HG02885 (cell line): ENCODE measurements at regions not wholly inside any gene's neighbourhood (a gene's known extent, or its start where the extent isn't known, plus 50 kb on each side); places are given as distances from the start of the nearest gene placed in this dataset.

Experiments
- ATAC-seq: cut with Tn5 transposase; IDR thresholded peaks from one replicate; pipeline ENCODE4 v1.9.1; 2021; ENCODE audit warnings: mild to moderate bottlenecking; ENCODE audit not compliant: unreplicated experiment, poor library complexity

DNA sequence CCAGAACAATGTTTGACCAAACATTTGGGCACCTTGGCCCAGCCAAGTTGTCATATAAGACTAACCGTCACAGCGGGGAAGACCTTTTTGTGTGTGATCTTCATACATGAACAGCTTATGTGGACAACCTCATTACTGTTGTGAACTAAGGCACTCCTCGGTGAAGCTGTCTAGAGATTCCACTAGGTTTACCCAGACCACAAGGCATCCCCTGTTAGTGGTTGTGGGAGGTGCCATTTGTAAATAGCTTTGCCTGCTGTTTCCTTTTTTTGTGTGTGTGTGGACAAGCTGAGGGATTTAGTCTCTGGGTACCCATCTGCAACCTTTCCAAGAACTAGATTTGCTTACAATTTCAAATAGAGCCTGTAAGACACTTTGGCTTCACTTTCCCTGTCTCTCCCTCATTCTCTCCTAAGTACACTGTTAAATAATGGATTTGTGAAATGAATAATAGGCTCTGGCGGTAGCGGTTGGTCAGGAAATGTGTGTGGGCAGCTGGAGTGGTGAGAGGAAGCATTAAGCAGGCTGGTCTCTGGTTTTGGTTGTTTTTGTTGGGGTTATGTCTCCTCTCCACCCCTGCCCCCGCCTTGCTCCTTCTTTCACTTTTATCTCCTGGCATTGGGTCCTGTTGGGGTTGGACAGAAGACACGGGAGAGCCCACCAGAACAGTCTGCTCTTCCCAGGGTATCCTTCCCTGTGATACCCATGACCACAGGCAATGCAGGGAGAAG, 727.6 kb downstream of the VRK1 start:
- ATAC-seq = no peak

DNA sequence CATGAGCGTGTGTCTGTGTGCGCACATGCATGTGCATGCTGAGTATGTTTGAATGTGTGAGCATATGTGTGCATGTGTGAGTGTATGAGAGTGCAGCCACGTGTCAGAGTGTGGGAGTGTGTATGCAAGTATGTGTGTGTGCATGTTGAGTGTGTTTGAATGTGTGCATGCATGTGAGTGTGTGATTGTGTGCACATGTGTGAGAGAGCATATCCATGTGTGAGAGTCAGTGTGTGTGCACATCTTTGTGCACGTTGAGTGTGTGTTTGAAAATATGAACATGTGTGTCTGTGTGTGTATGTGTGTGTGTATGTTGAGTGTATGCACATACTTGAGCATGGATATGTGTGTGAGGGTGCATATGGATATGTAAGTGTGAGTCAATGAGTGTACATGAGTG, 730.8 kb downstream of the VRK1 start:
- no peak for ATAC-seq

DNA sequence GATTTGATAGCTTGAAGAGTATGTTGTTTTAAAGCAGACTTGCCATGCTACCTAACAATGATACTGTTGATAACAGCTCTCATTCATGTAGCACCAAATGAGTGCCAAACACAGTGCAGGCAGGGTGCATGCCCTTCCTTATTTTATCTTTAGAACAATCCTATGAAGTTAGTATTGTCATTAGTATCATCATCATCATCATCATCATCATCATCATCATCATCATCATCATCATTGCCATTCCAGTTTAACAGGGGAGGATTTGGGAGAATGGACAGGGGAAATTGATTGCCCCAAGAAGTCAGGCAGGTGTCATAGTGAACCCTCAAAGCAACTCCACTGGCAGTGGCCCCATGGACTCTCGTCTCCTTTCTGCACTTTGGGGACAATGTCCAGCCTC, 734.9 kb downstream of the VRK1 start:
- ATAC-seq = no peak

DNA sequence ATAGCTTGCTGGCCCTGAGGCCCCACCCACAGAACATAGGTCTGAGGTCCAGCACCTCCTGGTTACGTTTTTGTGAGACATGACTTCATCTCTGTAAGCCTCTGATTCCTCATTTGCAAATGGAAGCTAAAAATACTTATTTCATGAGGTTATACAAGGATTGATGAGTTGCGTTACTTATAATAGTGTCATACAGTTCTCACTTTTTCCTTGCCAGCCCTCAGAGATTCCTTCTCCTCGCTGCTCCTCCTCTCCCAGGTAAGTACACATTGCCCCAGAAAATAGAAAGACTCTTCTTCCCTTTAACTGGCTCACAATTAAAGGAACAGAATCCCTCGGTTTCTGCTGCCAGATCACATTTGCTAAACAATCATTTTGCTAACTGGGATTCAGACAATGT, 739.2 kb downstream of the VRK1 start:
- no peak for ATAC-seq

DNA sequence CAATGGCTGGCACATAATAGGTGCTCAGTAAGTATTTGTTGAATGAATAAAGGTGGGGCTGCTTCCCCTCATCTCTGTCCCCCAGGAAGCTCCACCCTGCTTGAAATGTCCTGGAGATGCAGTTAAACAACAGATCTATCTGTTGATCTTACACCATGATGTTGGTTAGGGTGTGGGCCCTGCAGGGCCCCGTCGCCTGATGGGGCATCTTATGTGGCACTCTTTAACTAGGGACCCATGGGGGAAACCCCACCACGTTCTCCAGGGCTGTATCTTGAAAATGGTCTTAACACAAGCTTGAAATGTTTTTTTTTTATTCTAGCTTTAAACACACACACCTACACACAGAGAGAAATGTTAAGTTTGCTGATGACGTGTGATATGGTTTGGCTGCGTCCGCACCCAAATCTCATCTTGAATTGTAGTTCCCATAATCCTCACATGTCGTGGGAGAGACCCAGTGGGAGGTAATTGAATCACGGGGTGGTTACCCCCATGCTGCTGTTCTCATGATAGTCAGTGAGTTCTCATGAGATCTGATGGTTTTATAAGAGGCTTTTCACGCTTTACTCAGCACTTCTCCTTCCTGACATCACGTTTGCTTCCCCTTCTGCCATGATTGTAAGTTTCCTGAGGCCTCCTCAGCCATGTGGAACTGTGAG, 741.7 kb downstream of the VRK1 start:
- no peak for ATAC-seq

DNA sequence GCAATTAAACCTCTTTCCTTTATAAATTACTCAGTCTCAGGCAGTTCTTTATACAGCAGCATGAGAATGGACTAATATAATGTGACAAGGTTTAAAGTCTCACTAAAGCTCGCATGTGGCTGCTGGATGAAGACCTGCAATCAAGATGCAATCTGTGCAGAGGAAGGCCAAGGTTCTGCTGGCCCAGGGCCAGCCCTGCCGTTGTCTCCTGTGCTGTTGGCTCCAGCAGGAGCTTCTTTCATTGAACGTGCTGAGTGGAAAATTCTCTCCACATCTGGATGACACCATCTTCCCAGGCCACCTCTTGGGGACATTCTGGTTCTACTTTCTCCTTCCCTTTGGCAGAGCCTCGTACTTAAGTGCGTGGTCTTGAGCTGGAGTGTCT, 742.2 kb downstream of the VRK1 start:
- ATAC-seq = no peak

DNA sequence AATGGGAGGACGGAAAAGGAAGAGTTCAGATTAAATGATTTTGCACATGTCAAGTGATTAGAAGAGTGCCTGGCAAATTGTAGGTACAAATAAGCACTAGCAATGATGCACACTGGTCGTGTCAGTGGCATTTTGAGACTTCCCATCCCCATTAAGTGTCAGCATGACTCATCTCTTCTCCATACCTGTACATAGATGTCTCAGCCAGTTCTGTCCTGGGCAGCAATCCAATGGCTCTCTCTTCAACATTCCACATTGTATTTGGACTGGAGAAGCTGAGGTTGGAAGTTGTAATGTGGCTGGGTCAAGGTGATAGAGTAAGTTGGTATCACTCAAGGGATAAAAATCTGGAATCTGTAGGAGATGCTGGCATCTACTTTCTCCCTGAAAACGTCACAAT, 742.7 kb downstream of the VRK1 start:
- ATAC-seq = no peak

DNA sequence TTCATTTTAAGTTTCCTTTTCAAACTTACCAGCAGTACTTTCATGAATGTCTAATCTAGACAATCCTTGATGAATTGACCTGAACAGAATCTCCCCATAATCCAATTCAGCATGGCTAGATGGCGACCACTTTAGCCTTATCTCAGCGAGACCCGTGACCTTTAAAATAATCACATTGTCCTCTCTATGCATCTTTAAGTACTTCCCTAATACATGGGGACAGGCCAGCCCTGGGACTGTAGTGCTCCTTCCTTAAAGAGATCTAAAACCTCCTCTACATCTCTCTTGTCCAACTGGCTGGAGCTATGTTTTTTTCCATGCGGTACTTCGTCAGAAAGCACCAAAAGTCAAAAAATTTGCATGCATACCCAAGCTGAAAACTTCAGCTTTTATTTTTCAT, 746.0 kb downstream of the VRK1 start:
- no peak for ATAC-seq

DNA sequence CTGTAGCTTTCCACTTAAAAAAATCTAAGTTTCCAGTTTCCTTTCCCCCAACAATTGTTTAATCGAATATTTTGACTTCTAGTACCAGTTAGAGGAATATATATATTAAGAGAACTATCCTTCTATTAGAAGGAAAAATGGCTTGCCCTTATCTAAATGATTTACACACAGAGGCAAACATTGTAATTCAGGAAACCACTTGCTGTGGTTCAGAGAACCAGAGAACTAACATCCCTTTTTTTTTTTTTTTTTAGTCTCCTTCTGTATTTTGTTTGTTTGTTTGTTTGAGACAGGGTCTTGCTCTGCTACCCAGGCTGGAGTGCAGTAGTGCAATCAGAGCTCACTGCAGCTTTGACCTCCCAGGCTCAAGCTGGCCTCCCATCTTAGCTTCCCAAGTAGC, 746.6 kb downstream of the VRK1 start:
- ATAC-seq = no peak

DNA sequence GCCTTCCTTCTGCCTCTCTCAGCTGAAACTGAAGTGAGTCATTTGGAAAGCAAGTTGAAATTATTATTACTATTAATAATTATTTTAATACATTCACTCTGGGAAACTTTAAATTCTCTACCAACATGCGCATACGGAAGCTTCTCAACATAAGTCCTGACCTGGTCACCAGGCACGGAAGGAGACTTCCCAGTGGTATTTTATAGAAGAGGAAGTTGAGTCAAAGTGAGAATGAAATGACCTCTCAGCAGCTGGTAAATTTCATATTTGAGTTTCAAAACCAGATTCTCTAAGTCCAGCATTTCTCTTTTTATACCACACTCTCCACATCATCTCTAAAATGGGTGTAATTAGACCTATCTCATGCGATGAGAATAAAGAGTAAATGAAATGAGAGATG, 747.4 kb downstream of the VRK1 start:
- ATAC-seq = no peak

DNA sequence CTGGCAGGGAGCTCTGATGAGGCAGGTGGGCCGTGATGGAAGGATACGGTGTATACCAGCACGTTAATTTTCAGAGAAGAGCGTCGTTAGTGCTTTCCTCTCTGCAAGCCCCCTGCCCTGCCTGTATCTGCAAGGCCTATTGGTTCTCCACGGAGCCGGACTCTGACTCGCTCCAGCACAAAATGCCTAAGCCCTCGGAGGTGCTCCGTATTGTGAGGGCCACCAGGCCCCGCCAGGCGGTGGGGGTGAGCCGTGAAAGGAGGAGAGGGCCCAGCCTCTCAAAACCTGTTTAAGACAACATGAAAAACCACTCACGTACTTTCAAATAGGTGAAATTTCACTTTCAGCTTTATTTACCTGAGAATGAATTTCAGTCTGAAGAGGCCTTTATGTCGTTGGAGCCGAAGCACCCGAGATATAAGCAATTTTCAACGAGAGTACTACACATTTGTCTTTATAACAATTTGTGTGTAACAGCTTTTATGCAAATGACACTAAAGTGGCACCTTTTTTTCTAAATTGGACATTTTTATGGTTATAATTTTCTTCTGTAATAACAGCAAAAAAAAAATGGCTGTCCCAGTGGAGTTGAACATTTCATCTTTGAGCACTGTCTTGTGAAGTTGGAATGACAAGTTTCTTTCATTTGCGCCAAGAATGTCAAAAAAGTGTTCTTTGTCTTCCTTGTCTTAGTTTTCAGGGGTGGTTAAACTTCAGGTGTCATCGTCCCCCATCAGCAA, 749.5 kb downstream of the VRK1 start:
- ATAC-seq = no peak

DNA sequence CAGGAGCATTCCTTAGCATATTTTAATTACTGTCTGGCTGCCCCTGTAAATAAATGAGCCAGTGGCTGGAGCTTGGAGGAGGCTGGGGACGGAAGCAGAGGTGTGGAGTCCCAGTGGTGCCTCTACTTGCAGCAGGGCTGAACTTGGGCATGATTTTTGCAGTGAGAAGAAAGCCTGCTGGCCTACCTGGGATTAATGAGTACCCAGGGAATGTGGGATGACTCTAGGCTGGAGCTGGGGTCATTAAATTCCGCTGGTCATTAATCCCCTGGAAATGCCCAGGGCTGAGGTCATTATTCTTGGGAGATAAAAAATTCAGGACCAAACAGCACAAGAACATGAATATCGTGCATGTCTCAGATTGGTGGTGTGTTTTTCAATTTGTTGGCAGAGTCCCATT, 753.3 kb downstream of the VRK1 start:
- no peak for ATAC-seq

DNA sequence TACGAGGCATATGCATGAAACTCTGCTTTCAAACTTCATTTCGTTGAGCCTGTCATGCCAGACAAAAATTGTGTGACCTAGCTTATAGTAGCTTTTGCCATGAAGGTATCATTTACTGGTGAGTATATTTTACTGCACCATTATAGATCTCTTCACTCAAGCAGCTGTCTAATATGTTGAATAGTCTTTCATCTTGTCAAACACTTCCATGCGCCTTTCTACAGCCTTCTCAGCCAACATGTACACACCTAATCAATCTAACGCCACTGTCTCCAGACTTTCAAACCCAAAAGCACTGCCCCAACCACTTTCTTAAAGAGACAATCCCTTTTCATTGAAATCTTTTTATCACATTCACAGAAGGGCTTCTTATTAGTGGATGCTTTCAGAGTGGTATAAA, 757.4 kb downstream of the VRK1 start:
- ATAC-seq = no peak

DNA sequence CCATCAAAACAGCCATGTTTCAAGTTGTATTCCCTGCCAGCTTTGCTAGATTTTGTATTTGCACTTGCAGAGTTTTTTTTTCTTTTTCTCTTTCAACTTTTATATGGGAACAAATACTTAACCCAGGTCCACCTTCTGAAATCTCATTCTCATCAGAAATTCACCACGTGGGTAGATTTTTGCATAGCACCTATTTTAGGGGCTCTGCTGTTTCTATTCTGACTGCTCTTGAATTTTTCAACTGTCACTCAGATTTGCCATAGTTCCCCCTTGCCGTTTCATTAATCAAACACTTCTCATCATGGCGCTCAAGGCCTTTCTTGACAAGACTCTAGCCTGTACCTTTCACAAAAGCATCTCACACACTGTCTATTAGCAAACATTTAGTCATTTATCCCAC, 767.2 kb downstream of the VRK1 start:
- ATAC-seq = no peak

DNA sequence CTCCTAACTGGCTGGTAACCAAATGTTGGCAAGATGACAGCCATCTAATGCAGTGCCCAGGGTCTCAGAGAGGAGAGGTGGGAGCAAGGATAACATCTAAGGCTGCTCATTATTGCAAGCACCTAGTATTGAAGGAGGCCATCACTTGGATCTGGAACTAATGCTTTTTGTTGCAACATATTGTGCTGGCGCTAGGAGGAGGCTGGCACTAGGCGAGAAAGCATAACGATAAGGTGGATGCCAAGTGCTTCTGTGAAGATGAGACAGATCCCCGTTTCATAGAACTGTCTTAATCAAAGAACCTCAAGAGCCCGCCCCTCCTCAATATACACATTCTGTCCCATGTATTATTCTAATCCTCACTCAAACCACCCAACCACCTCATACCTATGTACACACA, 774.0 kb downstream of the VRK1 start:
- no peak for ATAC-seq

DNA sequence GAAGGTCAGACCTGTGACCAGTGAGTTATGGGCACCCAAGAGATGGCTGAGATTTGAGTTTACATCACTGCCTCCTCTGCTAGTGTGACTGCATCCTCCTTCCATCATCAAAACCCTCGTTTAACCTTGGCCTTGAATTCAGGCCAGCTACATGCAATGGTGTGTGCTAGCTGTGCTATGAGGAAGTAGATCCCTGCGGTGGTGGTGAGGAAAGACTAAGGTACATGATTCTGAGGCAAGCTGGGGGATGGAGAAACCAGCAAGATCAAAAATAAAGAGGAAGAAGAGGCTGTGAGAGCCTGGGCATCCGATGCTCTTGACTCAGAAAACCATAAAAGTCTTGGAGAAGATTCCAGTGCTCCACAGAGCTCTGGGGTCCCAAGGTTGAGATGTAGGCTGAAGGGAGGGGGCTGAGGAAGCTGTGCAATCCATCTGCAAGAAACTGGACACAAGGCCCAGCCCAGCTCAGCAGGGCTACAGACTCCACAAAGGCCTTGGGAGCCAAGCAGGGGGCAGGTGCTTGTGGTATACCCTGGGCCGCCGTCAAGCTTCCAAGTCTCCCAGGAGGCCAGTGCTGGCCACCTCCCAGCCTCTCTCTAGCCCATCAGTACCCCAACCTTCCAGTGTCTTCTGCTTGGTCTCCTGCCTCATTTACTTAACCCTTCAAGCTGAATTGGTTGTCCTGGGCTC, 774.8 kb downstream of the VRK1 start:
- no peak for ATAC-seq

DNA sequence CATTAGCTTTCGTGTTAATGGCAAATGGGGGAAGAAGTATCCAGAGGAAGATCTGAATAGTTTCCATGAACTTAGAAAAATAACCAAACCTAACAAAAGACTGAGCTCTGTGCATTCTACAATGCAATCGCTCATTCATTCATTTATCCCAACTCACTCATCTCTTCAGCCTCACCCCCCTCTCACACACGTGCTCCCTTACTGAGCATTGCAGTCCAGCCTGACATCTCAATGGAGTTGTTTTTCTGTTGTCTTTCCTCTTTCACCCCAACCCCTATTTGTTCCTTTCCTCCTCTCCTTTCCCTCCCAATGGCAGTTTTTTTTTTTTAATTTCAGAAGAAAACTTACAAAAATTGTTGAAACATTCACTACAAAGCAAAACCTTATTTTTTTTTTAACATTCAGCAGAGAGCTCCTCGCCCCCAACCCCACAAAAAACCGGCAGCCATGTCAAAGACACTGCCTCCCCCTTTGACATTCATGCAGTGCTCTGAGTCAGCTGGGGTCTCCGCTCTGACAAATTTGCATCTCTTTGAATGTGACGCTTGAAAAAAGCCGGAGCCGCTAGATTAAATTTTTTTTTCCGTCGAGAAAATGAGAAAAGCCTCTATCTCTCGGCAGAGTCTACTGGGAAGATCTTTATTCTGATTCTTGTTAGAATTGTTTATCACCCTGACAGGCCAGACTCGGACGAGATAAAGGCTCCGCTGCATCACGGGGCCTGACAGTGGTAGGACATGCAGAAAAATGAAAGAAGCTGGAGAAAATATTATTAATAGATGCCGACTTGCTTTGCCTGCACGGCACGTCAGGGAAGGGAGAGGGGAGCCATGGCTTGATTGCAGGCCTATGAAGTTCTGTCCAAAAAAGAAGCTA, 775.6 kb downstream of the VRK1 start:
- no peak for ATAC-seq

DNA sequence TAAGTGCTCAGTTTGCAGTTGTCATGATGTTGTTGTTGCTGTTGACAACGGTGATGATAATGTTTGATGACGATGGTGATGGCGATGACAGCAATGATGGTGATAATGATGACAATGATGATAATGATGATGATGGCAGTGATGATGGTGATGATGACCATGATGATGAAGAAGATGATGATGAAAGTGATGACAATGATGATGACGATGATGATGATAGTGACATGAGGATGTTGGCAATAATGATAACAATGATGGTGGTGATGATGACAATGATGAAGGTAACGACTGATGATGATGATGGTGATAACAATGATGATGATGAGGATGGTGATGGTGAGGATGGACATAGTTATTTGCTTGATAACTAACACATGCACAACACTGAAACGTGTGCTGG, 778.5 kb downstream of the VRK1 start:
- ATAC-seq = no peak

DNA sequence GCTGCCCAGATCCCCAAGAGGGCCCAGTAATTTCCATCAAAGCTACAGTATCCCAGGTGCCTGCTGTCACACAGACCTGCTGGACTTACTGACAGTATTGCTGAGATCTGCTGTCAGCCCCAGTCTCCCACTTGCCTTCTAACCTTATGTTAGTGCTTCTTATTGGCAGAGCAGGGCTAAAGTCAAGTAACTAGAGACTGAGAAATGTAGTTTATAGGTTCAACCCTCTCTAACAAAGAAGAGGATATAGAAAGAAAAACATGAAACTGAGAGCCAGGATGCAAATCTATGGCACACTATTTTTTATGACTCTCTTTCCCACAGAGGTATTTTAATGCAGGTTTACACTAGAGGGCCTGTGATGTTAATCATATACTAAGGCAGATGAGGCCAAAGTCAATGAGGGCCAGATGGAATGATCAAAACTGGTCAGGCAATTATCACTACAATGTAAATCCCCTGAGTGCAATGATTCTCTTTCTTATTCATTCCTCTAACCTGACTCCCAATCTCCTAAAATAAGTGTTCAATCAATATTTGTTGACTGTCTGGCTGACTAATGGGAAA, 781.9 kb downstream of the VRK1 start:
- no peak for ATAC-seq

DNA sequence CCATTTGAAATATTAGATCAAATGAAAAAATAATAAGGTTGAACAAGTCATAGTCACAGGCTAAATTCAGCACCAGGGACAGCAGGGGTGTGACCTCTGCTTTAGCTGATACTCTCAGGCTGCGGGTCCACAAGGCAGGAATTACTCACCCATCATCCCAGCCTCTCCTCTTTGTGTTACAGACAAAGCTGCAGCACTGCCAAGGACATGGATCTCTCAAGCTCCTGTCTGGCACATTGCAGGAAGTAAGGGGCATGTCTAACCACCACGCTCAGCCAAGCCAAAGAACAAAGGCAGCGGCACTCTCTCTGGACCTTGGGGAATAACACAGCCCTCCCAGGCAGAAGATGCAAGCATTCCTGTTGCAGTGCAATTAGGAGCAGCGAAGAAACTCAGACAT, 783.8 kb downstream of the VRK1 start:
- ATAC-seq = no peak
